ENCODE measurements at regions not wholly inside any gene's neighbourhood (a gene's known extent, or its start where the extent isn't known, plus 50 kb on each side); places are given as distances from the start of the nearest gene placed in this dataset.

- H3K9me2 ChIP-seq (ENCODE audit: insufficient read depth), result no peaks in the 10 kb centered on the region
- no peak overlapping the region for H3K4me2 ChIP-seq
- H4K20me1 ChIP-seq (ENCODE audit: insufficient read depth), result no peaks in the 10 kb centered on the region
- BruUV-seq (replicated peaks), result no TSS peak
- DNase-seq, result no peak
- H3F3A ChIP-seq (ENCODE audit: insufficient read depth, low read depth), result no peaks in the 10 kb centered on the region
- H3K27ac ChIP-seq, result no peak overlapping the region
- no peak overlapping the region for H3K4me3 ChIP-seq
- CTCF ChIA-PET, result no interaction called here
- H3K4me1 ChIP-seq (replicated peaks; ENCODE audit: insufficient read depth), result no peaks in the 10 kb centered on the region
- H3K9me3 ChIP-seq (ENCODE audit: insufficient read depth, low read depth), result no peaks in the 10 kb centered on the region
- H3K27me3 ChIP-seq (ENCODE audit: insufficient read depth, low read depth), result no peaks in the 10 kb centered on the region
- TF ChIP-seq, protein P1, sequence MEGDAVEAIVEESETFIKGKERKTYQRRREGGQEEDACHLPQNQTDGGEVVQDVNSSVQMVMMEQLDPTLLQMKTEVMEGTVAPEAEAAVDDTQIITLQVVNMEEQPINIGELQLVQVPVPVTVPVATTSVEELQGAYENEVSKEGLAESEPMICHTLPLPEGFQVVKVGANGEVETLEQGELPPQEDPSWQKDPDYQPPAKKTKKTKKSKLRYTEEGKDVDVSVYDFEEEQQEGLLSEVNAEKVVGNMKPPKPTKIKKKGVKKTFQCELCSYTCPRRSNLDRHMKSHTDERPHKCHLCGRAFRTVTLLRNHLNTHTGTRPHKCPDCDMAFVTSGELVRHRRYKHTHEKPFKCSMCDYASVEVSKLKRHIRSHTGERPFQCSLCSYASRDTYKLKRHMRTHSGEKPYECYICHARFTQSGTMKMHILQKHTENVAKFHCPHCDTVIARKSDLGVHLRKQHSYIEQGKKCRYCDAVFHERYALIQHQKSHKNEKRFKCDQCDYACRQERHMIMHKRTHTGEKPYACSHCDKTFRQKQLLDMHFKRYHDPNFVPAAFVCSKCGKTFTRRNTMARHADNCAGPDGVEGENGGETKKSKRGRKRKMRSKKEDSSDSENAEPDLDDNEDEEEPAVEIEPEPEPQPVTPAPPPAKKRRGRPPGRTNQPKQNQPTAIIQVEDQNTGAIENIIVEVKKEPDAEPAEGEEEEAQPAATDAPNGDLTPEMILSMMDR (conservative IDR thresholded peaks at IDR 0.05), result no peak
- TF ChIP-seq EZH2 (IDR thresholded peaks at IDR 0.05; ENCODE audit: low read depth), result no peak
- intact Hi-C loops (cut with micrococcal nuclease; ENCODE audit: unreplicated experiment), result no loop called here
- no peaks in the 10 kb centered on the region for H3K79me2 ChIP-seq (ENCODE audit: low read depth)
- H2AFZ ChIP-seq, result no peak overlapping the region
- H3K36me3 ChIP-seq (ENCODE audit: low read depth), result no peaks in the 10 kb centered on the region
- POLR2A ChIA-PET (ENCODE audit: unreplicated experiment), result no interaction called here
Measured at GRCh38 chr13:90615767-90616166, 731.7 kb upstream of the MIR17HG start.

DNA sequence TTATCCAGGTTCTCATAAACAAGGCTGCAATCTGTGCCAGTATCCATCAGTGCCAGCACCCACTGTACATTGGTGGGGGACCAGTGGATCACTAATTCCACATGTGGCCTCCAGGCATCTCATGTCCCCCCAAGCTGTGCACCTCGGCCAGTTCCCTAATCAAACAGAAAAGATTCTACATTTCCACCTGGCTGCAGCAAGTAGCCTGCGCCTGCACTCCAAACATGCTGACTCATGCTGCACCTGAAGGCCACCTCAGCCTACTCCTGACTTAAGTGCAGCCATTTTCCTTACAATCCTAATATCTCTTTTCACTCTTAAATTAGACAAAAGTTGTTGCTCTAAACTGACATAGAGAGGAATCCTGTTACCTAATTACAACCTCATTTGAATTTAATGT, 729.4 kb upstream of the MIR17HG start:
- Histone ChIP-seq H3F3A (ENCODE audit: insufficient read depth, low read depth) (0 out of 2 replicates have a peak, but pooled peaks cover 6% of the 10 kb centered on the region), H3K4me2 (no peak overlapping the region), H3K27ac (no peak overlapping the region), H3K4me1 (replicated peaks; ENCODE audit: insufficient read depth) (no peaks in the 10 kb centered on the region; the same call in 1 of the 2 replicates), H3K9me3 (ENCODE audit: insufficient read depth, low read depth) (no peaks in the 10 kb centered on the region), H3K9me2 (ENCODE audit: insufficient read depth) (no peaks in the 10 kb centered on the region), H3K4me3 (no peak overlapping the region), H3K79me2 (ENCODE audit: low read depth) (no peaks in the 10 kb centered on the region), H4K20me1 (ENCODE audit: insufficient read depth) (no peaks in the 10 kb centered on the region), H3K36me3 (ENCODE audit: low read depth) (no peaks in the 10 kb centered on the region), H3K27me3 (ENCODE audit: insufficient read depth, low read depth) (no peaks in the 10 kb centered on the region), H2AFZ (0 out of 2 replicates have a peak overlapping the region, but pooled peaks have one; percentile 52)
- no TSS peak for BruUV-seq (replicated peaks)
- CTCF ChIA-PET, result no interaction called here
- intact Hi-C loops (cut with micrococcal nuclease; ENCODE audit: unreplicated experiment), result no loop called here
- TF ChIP-seq, protein P1 (conservative IDR thresholded peaks at IDR 0.05), result no peak
- no peak for TF ChIP-seq EZH2 (IDR thresholded peaks at IDR 0.05; ENCODE audit: low read depth)
- POLR2A ChIA-PET (ENCODE audit: unreplicated experiment), result no interaction called here
- DNase-seq, result no peak

DNA sequence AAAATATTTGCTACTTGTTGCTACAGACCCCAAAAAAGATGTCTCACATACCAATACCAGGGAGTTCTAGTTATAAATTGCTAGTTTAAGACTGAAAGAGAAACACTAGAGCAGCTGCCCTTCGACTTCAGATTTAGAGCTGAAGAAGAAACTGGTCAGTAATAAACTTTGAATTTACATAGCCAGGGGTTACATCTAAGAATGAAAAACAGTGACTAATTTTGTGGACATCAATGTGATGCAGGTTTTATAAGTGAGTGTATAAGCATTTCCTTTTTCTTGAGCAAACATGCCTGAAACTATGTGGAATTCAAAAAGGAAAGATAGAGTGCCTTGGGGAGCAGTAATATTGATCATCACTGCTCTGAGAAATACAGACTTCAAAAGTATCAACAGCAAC, 724.9 kb upstream of the MIR17HG start:
- Histone ChIP-seq H3K9me3 (ENCODE audit: insufficient read depth, low read depth) (no peaks in the 10 kb centered on the region), H3K4me3 (no peak overlapping the region), H3K4me2 (peak overlapping the region; percentile 9), H3K27me3 (ENCODE audit: insufficient read depth, low read depth) (no peaks in the 10 kb centered on the region), H3F3A (ENCODE audit: insufficient read depth, low read depth) (0 out of 2 replicates have a peak, but pooled peaks cover 6% of the 10 kb centered on the region), H2AFZ (peak overlapping the region; percentile 31; the same call in 1 of the 2 replicates), H4K20me1 (ENCODE audit: insufficient read depth) (no peaks in the 10 kb centered on the region), H3K36me3 (ENCODE audit: low read depth) (no peaks in the 10 kb centered on the region), H3K4me1 (replicated peaks; ENCODE audit: insufficient read depth) (no peaks in the 10 kb centered on the region; the same call in 1 of the 2 replicates), H3K27ac (no peak overlapping the region), H3K79me2 (ENCODE audit: low read depth) (no peaks in the 10 kb centered on the region), H3K9me2 (ENCODE audit: insufficient read depth) (no peaks in the 10 kb centered on the region)
- DNase-seq, result no peak
- BruUV-seq (replicated peaks), result no TSS peak
- intact Hi-C loops (cut with micrococcal nuclease; ENCODE audit: unreplicated experiment), result no loop called here
- TF ChIP-seq, protein P1 (conservative IDR thresholded peaks at IDR 0.05), result no peak
- TF ChIP-seq EZH2 (IDR thresholded peaks at IDR 0.05; ENCODE audit: low read depth), result no peak
- ChIA-PET POLR2A (ENCODE audit: unreplicated experiment) (no interaction called here), CTCF (no interaction called here)
